HepG2 (cell line): ENCODE measurements at regions not wholly inside any gene's neighbourhood (a gene's known extent, or its start where the extent isn't known, plus 50 kb on each side); places are given as distances from the start of the nearest gene placed in this dataset.

Source experiments
- ATAC-seq: fragments of 200-7000 bp; cut with Tn5 transposase; 3 replicates; pipeline ENCODE4 v1.9.1; 2020; ENCODE audit warnings: mild to moderate bottlenecking, moderate library complexity
- BruUV-seq: library from RNA; stranded (reverse); fragments of 400-500 nt; replicated peaks from 2 replicates; lab custom pipeline; 2021; lab: Mats Ljungman, UMichigan
- CTCF ChIA-PET: fragments of 300-600 bp; formaldehyde crosslinking; extraction: SDS; loops from one replicate; lab custom pipeline; 2021; ENCODE audit warnings: low total read pairs, inconsistent platforms, low intra/inter-chr PET ratio; lab: Yijun Ruan, JAX
- POLR2A ChIA-PET: fragments of 350-600 bp; sonication (Branson Sonifier 250); formaldehyde crosslinking; loops from one replicate; lab custom pipeline; 2020; ENCODE audit warnings: antibody characterized with exemption, inconsistent platforms; lab: Yijun Ruan, JAX
- DNase-seq: peaks from one replicate; pipeline ENCODE4 v3.0.0-alpha.2; 2015; ENCODE audit warnings: low spot score
- FAIRE-seq: peaks from 3 replicates; lab custom pipeline; 2011; peaks lifted over from hg19 to GRCh38; lab: Jason Lieb, UNC
- H2AFZ ChIP-seq: one replicate; pipeline ENCODE4 v1.6.1; 2011; ENCODE audit warnings: low read length, inconsistent platforms
- H3K27ac ChIP-seq: fragments of 300-600 bp; 3 replicates; pipeline ENCODE4 v1.8.0; 2011; ENCODE audit warnings: mixed run types, mild to moderate bottlenecking, mixed read lengths, low read length, inconsistent platforms; ENCODE audit not compliant: insufficient read depth; ENCODE audit errors: extremely low read length
- H3K27me3 ChIP-seq, 2 experiments: fragments of 200-600 bp in 1 of 2; 2 replicates in 1 of 2; 3 replicates in 1 of 2; pipeline versions ENCODE4 v1.6.0 to v1.8.0; 2011; ENCODE audit warnings: low read length in 2 of 2, mild to moderate bottlenecking in 2 of 2, moderate library complexity in 2 of 2, inconsistent platforms in 1 of 2; ENCODE audit not compliant: insufficient read depth in 2 of 2, control insufficient read depth in 1 of 2
- H3K36me3 ChIP-seq, 2 experiments: fragments of 200-600 bp in 1 of 2; replicated peaks in 1 of 2; 2 replicates in 1 of 2; 3 replicates in 1 of 2; pipeline versions ENCODE4 v1.5.1 to v1.8.0; 2011; ENCODE audit warnings: low read length in 2 of 2, inconsistent platforms in 1 of 2; ENCODE audit not compliant: insufficient read depth in 2 of 2, control insufficient read depth in 1 of 2
- H3K4me1 ChIP-seq: 2 replicates; pipeline ENCODE4 v1.5.1; 2012; ENCODE audit warnings: low read length, inconsistent platforms; ENCODE audit not compliant: insufficient read depth
- H3K4me2 ChIP-seq: 2 replicates; pipeline ENCODE4 v1.6.0; 2011; ENCODE audit warnings: low read depth, low read length, inconsistent platforms
- H3K4me3 ChIP-seq, 3 experiments: fragments of 200-600 bp in 1 of 3; sonication (generic), shearing (Covaris generic) in 1 of 3; replicated peaks in 1 of 3; 2 replicates each; pipeline ENCODE4 v1.5.1; 2011 to 2016; ENCODE audit warnings: low read length in 3 of 3, inconsistent platforms in 2 of 3, low read depth in 2 of 3, mild to moderate bottlenecking in 2 of 3, control low read depth in 1 of 3, mixed read lengths in 1 of 3; ENCODE audit not compliant: insufficient read depth in 1 of 3
- H3K79me2 ChIP-seq: one replicate; pipeline ENCODE4 v1.6.1; 2011; ENCODE audit warnings: low read length, inconsistent platforms; ENCODE audit not compliant: insufficient read depth
- H3K9ac ChIP-seq: 2 replicates; pipeline ENCODE4 v1.6.0; 2011; ENCODE audit warnings: mild to moderate bottlenecking, low read depth, low read length, inconsistent platforms; ENCODE audit not compliant: insufficient read depth
- H3K9me3 ChIP-seq: 2 replicates; pipeline ENCODE4 v1.5.1; 2012; ENCODE audit warnings: mild to moderate bottlenecking, low read length
- H4K20me1 ChIP-seq: 2 replicates; pipeline ENCODE4 v1.6.0; 2011; ENCODE audit warnings: inconsistent platforms, mild to moderate bottlenecking, low read length, moderate library complexity; ENCODE audit not compliant: insufficient read depth
- DR1 ChIP-seq: sonication (generic); formaldehyde crosslinking; IDR thresholded peaks from 2 replicates; pipeline ENCODE4 v1.8.0; 2021; ENCODE audit warnings: mild to moderate bottlenecking, missing genetic modification reagents, inconsistent platforms
- POGK ChIP-seq: sonication (generic); formaldehyde crosslinking; conservative IDR thresholded peaks from 2 replicates; pipeline ENCODE4 v1.8.0; 2022; ENCODE audit warnings: mild to moderate bottlenecking, moderate library complexity, missing genetic modification reagents
- SRF ChIP-seq: IDR thresholded peaks from 2 replicates; pipeline ENCODE4 v1.6.1; 2011; ENCODE audit warnings: mild to moderate bottlenecking, low read depth, low read length, moderate library complexity
- TBP ChIP-seq: sonication (generic); formaldehyde crosslinking; IDR thresholded peaks from 2 replicates; pipeline ENCODE4 v1.5.0; 2020; ENCODE audit warnings: missing genetic modification reagents
- ZBTB46 ChIP-seq: sonication (generic); formaldehyde crosslinking; IDR thresholded peaks from 2 replicates; pipeline ENCODE4 v1.4.0; 2020; ENCODE audit warnings: mild to moderate bottlenecking, missing genetic modification reagents, borderline replicate concordance
- ZBTB8A ChIP-seq: sonication (generic); formaldehyde crosslinking; IDR thresholded peaks from 2 replicates; pipeline ENCODE4 v1.4.0; 2020; ENCODE audit warnings: mild to moderate bottlenecking, low read depth, missing genetic modification reagents, borderline replicate concordance
- ZNF225 ChIP-seq: sonication (generic); formaldehyde crosslinking; IDR thresholded peaks from 2 replicates; pipeline ENCODE4 v1.4.0; 2020; ENCODE audit warnings: mild to moderate bottlenecking, missing genetic modification reagents
- ZNF280B ChIP-seq: sonication (generic); formaldehyde crosslinking; IDR thresholded peaks from 2 replicates; pipeline ENCODE4 v1.5.0; 2020; ENCODE audit warnings: missing genetic modification reagents, mild to moderate bottlenecking, borderline replicate concordance
- ZNF547 ChIP-seq: sonication (generic); formaldehyde crosslinking; IDR thresholded peaks from 2 replicates; pipeline ENCODE4 v1.5.1; 2020; ENCODE audit warnings: mild to moderate bottlenecking, missing genetic modification reagents
- ZNF761 ChIP-seq: sonication (generic); formaldehyde crosslinking; conservative IDR thresholded peaks from 2 replicates; pipeline ENCODE4 v1.4.0; 2020; ENCODE audit warnings: mild to moderate bottlenecking, missing genetic modification reagents
- ZSCAN31 ChIP-seq: sonication (generic); formaldehyde crosslinking; IDR thresholded peaks from 2 replicates; pipeline ENCODE4 v1.5.0; 2020; ENCODE audit warnings: low read depth, mild to moderate bottlenecking, missing genetic modification reagents
- WGBS: methylation state at CpG from one replicate; pipeline ENCODE4 v1.1.6; 2017; ENCODE audit warnings: low lambda C conversion rate; 5-methylcytosine and 5-hydroxymethylcytosine counted together
- in situ Hi-C: cut with HindIII; loops from 2 replicates; pipeline ENCODE4 v1.10.0; 2017; ENCODE audit warnings: low pct_unique_long_range_greater_than_20kb; ENCODE audit not compliant: extremely low pct_ligation_motif_present
- intact Hi-C: fragments of 100-400 bp; cut with micrococcal nuclease; formaldehyde crosslinking; loops from one replicate; pipeline ENCODE4 v1.10.0; 2022; ENCODE audit not compliant: unreplicated experiment

GRCh38 chr1:233500106-233500505 lies 113.8 kb upstream of the KCNK1 start:
- Histone ChIP-seq H3K9ac (no peak overlapping the region), H3K79me2 (no peaks in the 10 kb centered on the region), H4K20me1 (no peaks in the 10 kb centered on the region), H3K4me1 (no peaks in the 10 kb centered on the region), H3K9me3 (no peaks in the 10 kb centered on the region), H3K36me3 (no peaks in the 10 kb centered on the region), H3K27me3 (no peaks in the 10 kb centered on the region; a peak in 1 of 5 replicates), H3K4me2 (no peak overlapping the region), H2AFZ (no peak overlapping the region)
- intact Hi-C loops (no loop called here), in situ Hi-C loops (no loop called here)
- CTCF ChIA-PET, result no interaction called here
- FAIRE-seq (no peak), DNase-seq (no peak)
- POLR2A ChIA-PET, result no interaction called here
- whole genome bisulfite sequencing, result 2% methylated on average over 3 of the region's 3 CpGs
- TF ChIP-seq SRF, result no peak
- no peak for TF ChIP-seq ZNF225 (CRISPR knock-in tag)
- no peak for TF ChIP-seq ZNF761
- TF ChIP-seq ZNF280B (CRISPR knock-in tag), result no peak
- no peak for TF ChIP-seq POGK (CRISPR knock-in tag)
- TF ChIP-seq ZBTB8A (CRISPR knock-in tag), result no peak
- TF ChIP-seq ZSCAN31 (CRISPR knock-in tag), result no peak
- no peak for TF ChIP-seq TBP
- no peak for TF ChIP-seq ZBTB46
- TF ChIP-seq DR1 (CRISPR knock-in tag), result no peak
- no peak for TF ChIP-seq ZNF547
- TF ChIP-seq, all 625 proteins: peak for 0
- no peak overlapping the region for H3K27ac ChIP-seq
- no TSS peak for BruUV-seq
- no peak for ATAC-seq
- no peak overlapping the region for H3K4me3 ChIP-seq
